Common myeloid progenitor, CD34-positive (primary cell): ENCODE measurements at regions not wholly inside any gene's neighbourhood (a gene's known extent, or its start where the extent isn't known, plus 50 kb on each side); places are given as distances from the start of the nearest gene placed in this dataset.

Experiments
- CTCF ChIA-PET: fragments of 350-600 bp; sonication (Branson Sonifier 250); formaldehyde crosslinking; loops from one replicate; lab custom pipeline; 2021; ENCODE audit warnings: antibody characterized with exemption; lab: Charles Lee
- POLR2A ChIA-PET: fragments of 350-600 bp; sonication (Branson Sonifier 250); formaldehyde crosslinking; loops from one replicate; lab custom pipeline; 2021; ENCODE audit warnings: antibody characterized with exemption; lab: Charles Lee
- DNase-seq, 3 donors: peaks; one replicate each; pipeline versions ENCODE4 v3.0.0 to v3.0.0-alpha.2; 2013
- H3K27ac ChIP-seq, 2 experiments: 1 replicate in 1 of 2; 2 replicates in 1 of 2; pipeline ENCODE4 v1.7.0; 2013; ENCODE audit warnings: inconsistent platforms in 2 of 2, low read length in 2 of 2, mild to moderate bottlenecking in 2 of 2, low read depth in 1 of 2, moderate library complexity in 1 of 2; ENCODE audit not compliant: severe bottlenecking in 2 of 2, insufficient read depth in 1 of 2, poor library complexity in 1 of 2
- H3K27me3 ChIP-seq, 5 experiments: replicated peaks in 2 of 5; 1 replicate in 3 of 5; 2 replicates in 2 of 5; pipeline versions ENCODE4 v1.6.1 to v1.7.0; 2013; ENCODE audit warnings: low read length in 4 of 5, mild to moderate bottlenecking in 2 of 5, moderate library complexity in 2 of 5, inconsistent platforms in 1 of 5; ENCODE audit not compliant: insufficient read depth in 5 of 5, control insufficient read depth in 4 of 5
- H3K36me3 ChIP-seq, 4 experiments: 1 replicate in 2 of 4; 2 replicates in 2 of 4; pipeline versions ENCODE4 v1.6.1 to v1.7.0; 2013; ENCODE audit warnings: low read length in 3 of 4, control low read depth in 1 of 4, mild to moderate bottlenecking in 1 of 4; ENCODE audit not compliant: control insufficient read depth in 4 of 4, insufficient read depth in 4 of 4
- H3K4me1 ChIP-seq, 4 experiments: 1 replicate in 3 of 4; 2 replicates in 1 of 4; pipeline versions ENCODE4 v1.6.1 to v1.7.1; 2013; ENCODE audit warnings: low read length in 3 of 4, mild to moderate bottlenecking in 3 of 4, control low read depth in 1 of 4, inconsistent platforms in 1 of 4, moderate library complexity in 1 of 4; ENCODE audit not compliant: control insufficient read depth in 4 of 4, insufficient read depth in 4 of 4; ENCODE audit errors: control extremely low read depth in 1 of 4
- H3K4me3 ChIP-seq, 7 experiments: 1 replicate in 4 of 7; 2 replicates in 3 of 7; pipeline versions ENCODE4 v1.5.1 to v1.7.0; 2013; ENCODE audit warnings: mild to moderate bottlenecking in 7 of 7, low read length in 6 of 7, moderate library complexity in 6 of 7, inconsistent platforms in 2 of 7, low read depth in 2 of 7, control low read depth in 1 of 7; ENCODE audit not compliant: insufficient read depth in 4 of 7, control insufficient read depth in 1 of 7; ENCODE audit errors: extremely low read depth in 1 of 7
- H3K9me3 ChIP-seq, 5 experiments: 1 replicate in 4 of 5; 2 replicates in 1 of 5; pipeline versions ENCODE4 v1.6.1 to v1.7.1; 2013; ENCODE audit warnings: low read length in 4 of 5, mild to moderate bottlenecking in 2 of 5, inconsistent platforms in 1 of 5, low read depth in 1 of 5, moderate library complexity in 1 of 5; ENCODE audit not compliant: control insufficient read depth in 4 of 5, insufficient read depth in 2 of 5; ENCODE audit errors: control extremely low read depth in 1 of 5
- WGBS: methylation state at CpG from one replicate; pipeline ENCODE4 v1.1.5; 2013; ENCODE audit not compliant: insufficient coverage; 5-methylcytosine and 5-hydroxymethylcytosine counted together

GRCh38 chr21:39066829-39067780 is 116.1 kb downstream of the PSMG1 start:
- no peak for DNase-seq
- no peaks in the 10 kb centered on the region for H3K36me3 ChIP-seq
- 92% methylated on average over 11 of the region's 12 CpGs for WGBS
- no peak overlapping the region for H3K27ac ChIP-seq
- no peak overlapping the region for H3K4me3 ChIP-seq
- POLR2A ChIA-PET, result interaction anchor here (0.8 kb wide), 1 partner anchor 19 kb away, joined by 4 read pairs; no protein-coding TSS in a partner anchor
- H3K9me3 ChIP-seq, result peaks cover 0 to 9% (median 0%) of the 10 kb centered on the region in 5 experiments
- H3K27me3 ChIP-seq, result no peaks in the 10 kb centered on the region
- H3K4me1 ChIP-seq, result no peaks in the 10 kb centered on the region
- CTCF ChIA-PET, result interaction anchor here (1.4 kb wide), 1 partner anchor 28 kb away, joined by 3 read pairs; no protein-coding TSS in a partner anchor

- Histone ChIP-seq H3K4me1 (no peaks in the 10 kb centered on the region), H3K27me3 (no peaks in the 10 kb centered on the region), H3K9me3 (peaks cover 0 to 9% (median 0%) of the 10 kb centered on the region in 5 experiments), H3K27ac (no peak overlapping the region), H3K4me3 (no peak overlapping the region), H3K36me3 (no peaks in the 10 kb centered on the region)
- POLR2A ChIA-PET, result no interaction called here
- no CpG with 5 or more reads among the region's 2 CpGs for WGBS
- CTCF ChIA-PET, result interaction anchor here (1.3 kb wide), 1 partner anchor 333 kb away, joined by 3 read pairs; no protein-coding TSS in a partner anchor
- DNase-seq, result no peak
These were observed 117.3 kb downstream of the PSMG1 start for GRCh38 chr21:39065917-39066316.

DNA sequence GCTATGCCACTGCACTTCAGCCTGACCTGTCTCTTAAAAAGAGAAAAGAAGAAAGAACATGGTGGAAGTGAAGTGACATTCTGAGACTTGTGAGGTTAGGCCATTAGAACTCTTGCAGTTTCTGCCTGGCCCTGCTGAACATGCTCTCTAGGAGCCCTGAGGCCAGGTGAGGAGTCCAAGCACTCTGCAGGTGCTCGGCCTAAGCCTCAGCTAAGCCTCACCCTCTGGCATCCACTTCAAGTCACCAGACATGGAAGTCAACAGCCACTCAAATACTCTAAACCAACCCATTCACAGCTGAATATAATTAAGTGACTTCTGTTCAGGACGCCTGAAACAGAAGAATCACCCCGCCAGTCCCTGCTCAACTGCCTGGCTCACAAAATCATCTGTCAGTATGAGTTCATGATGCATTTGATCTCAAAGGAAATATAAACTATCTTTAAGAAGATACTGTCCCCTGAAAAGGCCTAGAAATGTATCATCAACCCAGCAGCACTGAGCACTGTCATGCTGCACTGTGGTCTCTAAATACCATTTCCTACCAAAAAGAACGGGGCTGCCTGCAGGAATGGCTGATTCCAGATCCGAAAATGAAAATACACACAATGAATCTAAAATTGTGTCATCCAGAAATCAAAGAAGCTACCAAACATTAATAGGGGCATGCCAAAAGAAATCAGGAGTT is 118.8 kb downstream of the PSMG1 start:
- POLR2A ChIA-PET, result no interaction called here
- no peak overlapping the region for H3K27ac ChIP-seq

GRCh38 chr21:39063517-39063916 is 119.7 kb downstream of the PSMG1 start:
- POLR2A ChIA-PET, result no interaction called here
- H3K27me3 ChIP-seq, result no peaks in the 10 kb centered on the region
- no peaks in the 10 kb centered on the region for H3K36me3 ChIP-seq
- no peak for DNase-seq
- no peak overlapping the region for H3K27ac ChIP-seq
- no peak overlapping the region for H3K4me3 ChIP-seq
- CTCF ChIA-PET, result no interaction called here
- H3K9me3 ChIP-seq, result peaks cover 0 to 9% (median 0%) of the 10 kb centered on the region in 5 experiments
- H3K4me1 ChIP-seq, result no peaks in the 10 kb centered on the region

More for the DNA sequence above, 118.8 kb downstream of the PSMG1 start:
- H3K4me3 ChIP-seq, result no peak overlapping the region
- H3K9me3 ChIP-seq, result peaks cover 0 to 9% (median 0%) of the 10 kb centered on the region in 5 experiments
- CTCF ChIA-PET, result interaction anchor here (0.6 to 0.9 kb wide), 2 partner anchors 14 to 17 kb away, joined by 3 read pairs; no protein-coding TSS in a partner anchor
- no peaks in the 10 kb centered on the region for H3K36me3 ChIP-seq
- H3K4me1 ChIP-seq, result no peaks in the 10 kb centered on the region
- no peak for DNase-seq
- 92% methylated on average over 4 of the region's 5 CpGs for WGBS
- no peaks in the 10 kb centered on the region for H3K27me3 ChIP-seq

GRCh38 chr21:39062196-39062595 is 121.1 kb downstream of the PSMG1 start:
- ChIA-PET POLR2A (no interaction called here), CTCF (no interaction called here)
- no peak overlapping the region for H3K27ac ChIP-seq
- no peaks in the 10 kb centered on the region for H3K36me3 ChIP-seq
- no peak overlapping the region for H3K4me3 ChIP-seq
- 97% methylated on average over 9 of the region's 9 CpGs for WGBS
- DNase-seq, result no peak
- H3K9me3 ChIP-seq, result peaks cover 0 to 9% (median 0%) of the 10 kb centered on the region in 5 experiments
- H3K4me1 ChIP-seq, result peaks cover 0 to under 1% (median 0%) of the 10 kb centered on the region in 4 experiments
- H3K27me3 ChIP-seq, result no peaks in the 10 kb centered on the region

DNA sequence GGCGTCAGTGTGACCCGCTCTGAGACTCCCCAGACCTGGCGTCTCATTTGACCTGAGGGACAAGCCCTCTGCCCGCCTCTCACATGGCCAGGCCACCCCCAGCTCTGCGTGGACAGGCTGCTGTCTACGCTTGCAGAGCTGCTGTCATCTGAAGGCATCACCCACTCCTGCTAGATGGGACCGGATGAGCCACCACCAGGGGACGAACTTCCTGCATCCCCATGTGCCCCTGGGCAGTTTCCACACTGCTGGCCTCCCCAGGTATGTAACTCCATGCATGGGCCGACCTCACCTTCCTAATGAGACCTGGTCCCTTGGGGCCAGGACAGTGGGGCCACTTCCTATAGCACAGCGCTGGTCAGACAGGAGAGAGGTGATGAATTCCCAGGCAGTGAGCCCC is 121.5 kb downstream of the PSMG1 start:
- ChIA-PET CTCF (no interaction called here), POLR2A (no interaction called here)
- Histone ChIP-seq H3K4me3 (no peak overlapping the region), H3K36me3 (no peaks in the 10 kb centered on the region), H3K4me1 (peaks cover 2 to 4% (median 3%) of the 10 kb centered on the region in 4 experiments), H3K9me3 (peaks cover 0 to 9% (median 0%) of the 10 kb centered on the region in 5 experiments), H3K27ac (no peak overlapping the region), H3K27me3 (no peaks in the 10 kb centered on the region)
- 97% methylated on average over 10 of the region's 10 CpGs for WGBS
- no peak for DNase-seq
